HepG2 (cell line): ENCODE measurements at regions not wholly inside any gene's neighbourhood (a gene's known extent, or its start where the extent isn't known, plus 50 kb on each side); places are given as distances from the start of the nearest gene placed in this dataset.

Experiments used
- ATAC-seq: fragments of 200-7000 bp; cut with Tn5 transposase; 3 replicates; pipeline ENCODE4 v1.9.1; 2020; ENCODE audit warnings: mild to moderate bottlenecking, moderate library complexity
- BruUV-seq: library from RNA; stranded (reverse); fragments of 400-500 nt; replicated peaks from 2 replicates; lab custom pipeline; 2021; lab: Mats Ljungman, UMichigan
- CTCF ChIA-PET: fragments of 300-600 bp; formaldehyde crosslinking; extraction: SDS; loops from one replicate; lab custom pipeline; 2021; ENCODE audit warnings: low total read pairs, inconsistent platforms, low intra/inter-chr PET ratio; lab: Yijun Ruan, JAX
- POLR2A ChIA-PET: fragments of 350-600 bp; sonication (Branson Sonifier 250); formaldehyde crosslinking; loops from one replicate; lab custom pipeline; 2020; ENCODE audit warnings: antibody characterized with exemption, inconsistent platforms; lab: Yijun Ruan, JAX
- DNase-seq: peaks from one replicate; pipeline ENCODE4 v3.0.0-alpha.2; 2015; ENCODE audit warnings: low spot score
- FAIRE-seq: peaks from 3 replicates; lab custom pipeline; 2011; peaks lifted over from hg19 to GRCh38; lab: Jason Lieb, UNC
- H2AFZ ChIP-seq: one replicate; pipeline ENCODE4 v1.6.1; 2011; ENCODE audit warnings: low read length, inconsistent platforms
- H3K27ac ChIP-seq: fragments of 300-600 bp; 3 replicates; pipeline ENCODE4 v1.8.0; 2011; ENCODE audit warnings: mixed run types, mild to moderate bottlenecking, mixed read lengths, low read length, inconsistent platforms; ENCODE audit not compliant: insufficient read depth; ENCODE audit errors: extremely low read length
- H3K27me3 ChIP-seq, 2 experiments: fragments of 200-600 bp in 1 of 2; 2 replicates in 1 of 2; 3 replicates in 1 of 2; pipeline versions ENCODE4 v1.6.0 to v1.8.0; 2011; ENCODE audit warnings: low read length in 2 of 2, mild to moderate bottlenecking in 2 of 2, moderate library complexity in 2 of 2, inconsistent platforms in 1 of 2; ENCODE audit not compliant: insufficient read depth in 2 of 2, control insufficient read depth in 1 of 2
- H3K36me3 ChIP-seq, 2 experiments: fragments of 200-600 bp in 1 of 2; replicated peaks in 1 of 2; 2 replicates in 1 of 2; 3 replicates in 1 of 2; pipeline versions ENCODE4 v1.5.1 to v1.8.0; 2011; ENCODE audit warnings: low read length in 2 of 2, inconsistent platforms in 1 of 2; ENCODE audit not compliant: insufficient read depth in 2 of 2, control insufficient read depth in 1 of 2
- H3K4me1 ChIP-seq: 2 replicates; pipeline ENCODE4 v1.5.1; 2012; ENCODE audit warnings: low read length, inconsistent platforms; ENCODE audit not compliant: insufficient read depth
- H3K4me2 ChIP-seq: 2 replicates; pipeline ENCODE4 v1.6.0; 2011; ENCODE audit warnings: low read depth, low read length, inconsistent platforms
- H3K4me3 ChIP-seq, 3 experiments: fragments of 200-600 bp in 1 of 3; sonication (generic), shearing (Covaris generic) in 1 of 3; replicated peaks in 1 of 3; 2 replicates each; pipeline ENCODE4 v1.5.1; 2011 to 2016; ENCODE audit warnings: low read length in 3 of 3, inconsistent platforms in 2 of 3, low read depth in 2 of 3, mild to moderate bottlenecking in 2 of 3, control low read depth in 1 of 3, mixed read lengths in 1 of 3; ENCODE audit not compliant: insufficient read depth in 1 of 3
- H3K79me2 ChIP-seq: one replicate; pipeline ENCODE4 v1.6.1; 2011; ENCODE audit warnings: low read length, inconsistent platforms; ENCODE audit not compliant: insufficient read depth
- H3K9ac ChIP-seq: 2 replicates; pipeline ENCODE4 v1.6.0; 2011; ENCODE audit warnings: mild to moderate bottlenecking, low read depth, low read length, inconsistent platforms; ENCODE audit not compliant: insufficient read depth
- H3K9me3 ChIP-seq: 2 replicates; pipeline ENCODE4 v1.5.1; 2012; ENCODE audit warnings: mild to moderate bottlenecking, low read length
- H4K20me1 ChIP-seq: 2 replicates; pipeline ENCODE4 v1.6.0; 2011; ENCODE audit warnings: inconsistent platforms, mild to moderate bottlenecking, low read length, moderate library complexity; ENCODE audit not compliant: insufficient read depth
- FOSL2 ChIP-seq: sonication (generic); formaldehyde crosslinking; IDR thresholded peaks from 2 replicates; pipeline ENCODE4 v1.4.0; 2020; ENCODE audit warnings: missing genetic modification reagents
- FOXP1 ChIP-seq, 2 experiments: fragments of 450-650 bp in 1 of 2; IDR thresholded peaks; 2 replicates each; pipeline ENCODE4 v1.6.1; 2017 to 2018; ENCODE audit warnings: antibody characterized with exemption in 1 of 2
- MXD3 ChIP-seq: IDR thresholded peaks from 2 replicates; pipeline ENCODE4 v1.6.1; 2016; ENCODE audit warnings: mild to moderate bottlenecking, missing biosample characterization, missing genetic modification reagents
- ZNF10 ChIP-seq: sonication (generic); formaldehyde crosslinking; IDR thresholded peaks from 2 replicates; pipeline ENCODE4 v1.4.0; 2020; ENCODE audit warnings: mild to moderate bottlenecking, low read depth, missing genetic modification reagents, borderline replicate concordance
- ZNF333 ChIP-seq: sonication (generic); formaldehyde crosslinking; IDR thresholded peaks from 2 replicates; pipeline ENCODE4 v1.4.0; 2020; ENCODE audit warnings: mild to moderate bottlenecking, missing genetic modification reagents, borderline replicate concordance
- ZNF337 ChIP-seq: sonication (generic); formaldehyde crosslinking; IDR thresholded peaks from 2 replicates; pipeline ENCODE4 v1.5.1; 2020; ENCODE audit warnings: missing genetic modification reagents, low read depth, mild to moderate bottlenecking, borderline replicate concordance
- ZNF451 ChIP-seq: sonication (generic); formaldehyde crosslinking; IDR thresholded peaks from 2 replicates; pipeline ENCODE4 v1.5.0; 2020; ENCODE audit warnings: mild to moderate bottlenecking, missing genetic modification reagents
- ZNF619 ChIP-seq: sonication (generic); formaldehyde crosslinking; IDR thresholded peaks from 2 replicates; pipeline ENCODE4 v1.4.0; 2020; ENCODE audit warnings: mild to moderate bottlenecking, missing genetic modification reagents
- ZNF660 ChIP-seq: sonication (generic); formaldehyde crosslinking; IDR thresholded peaks from 2 replicates; pipeline ENCODE4 v1.5.1; 2020; ENCODE audit warnings: mild to moderate bottlenecking, low read depth, missing genetic modification reagents, borderline replicate concordance
- WGBS: methylation state at CpG from one replicate; pipeline ENCODE4 v1.1.6; 2017; ENCODE audit warnings: low lambda C conversion rate; 5-methylcytosine and 5-hydroxymethylcytosine counted together
- in situ Hi-C: cut with HindIII; loops from 2 replicates; pipeline ENCODE4 v1.10.0; 2017; ENCODE audit warnings: low pct_unique_long_range_greater_than_20kb; ENCODE audit not compliant: extremely low pct_ligation_motif_present
- intact Hi-C: fragments of 100-400 bp; cut with micrococcal nuclease; formaldehyde crosslinking; loops from one replicate; pipeline ENCODE4 v1.10.0; 2022; ENCODE audit not compliant: unreplicated experiment
- TF ChIP-seq, protein P1 (sequence below): sonication (generic); formaldehyde crosslinking; IDR thresholded peaks from 2 replicates; pipeline ENCODE4 v1.5.1; 2020; ENCODE audit warnings: mild to moderate bottlenecking, missing genetic modification reagents, borderline replicate concordance
- TF ChIP-seq, protein P2 (sequence below): sonication (generic); formaldehyde crosslinking; IDR thresholded peaks from 2 replicates; pipeline ENCODE4 v1.8.0; 2022; ENCODE audit warnings: missing genetic modification reagents, low read depth, mild to moderate bottlenecking, borderline replicate concordance

DNA sequence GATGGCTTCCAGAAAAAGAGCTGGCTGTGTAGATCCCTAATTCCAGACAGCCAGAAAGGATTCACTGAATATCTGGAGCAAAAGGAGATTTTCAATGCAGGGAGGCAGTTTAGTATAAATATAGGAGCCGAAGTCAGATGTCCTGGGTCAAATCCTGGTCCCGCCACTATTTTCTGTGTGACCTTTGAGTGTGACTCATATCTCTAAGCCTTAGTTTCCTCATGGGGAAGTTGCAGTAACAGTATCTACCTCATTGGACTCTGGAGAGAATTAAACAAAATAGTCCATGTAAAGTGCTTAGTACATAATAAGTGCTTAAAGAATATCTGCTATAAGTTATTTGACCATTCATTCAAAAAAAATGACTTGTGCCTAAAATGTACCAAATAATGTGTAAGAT, 52.1 kb upstream of the ITGA6 start:
- DNase-seq (no peak), ATAC-seq (no peak), FAIRE-seq (no peak)
- intact Hi-C loops (no loop called here), in situ Hi-C loops (no loop called here)
- no peak overlapping the region for H3K27ac ChIP-seq
- WGBS, result 4% methylated on average over 2 of the region's 2 CpGs
- TF ChIP-seq FOSL2 (CRISPR knock-in tag) (peak; percentile 60), FOXP1 (IDR thresholded peaks at IDR 0.05) (no peak), FOXP1 (CRISPR knock-in tag; IDR thresholded peaks at IDR 0.05) (no peak)
- H4K20me1 ChIP-seq, result no peaks in the 10 kb centered on the region
- CTCF ChIA-PET, result no interaction called here
- no peak overlapping the region for H3K4me3 ChIP-seq
- no TSS peak for BruUV-seq
- no peaks in the 10 kb centered on the region for H3K27me3 ChIP-seq
- H3K4me2 ChIP-seq, result peak overlapping the region; percentile 10; the same call in 1 of the 2 replicates
- no peak overlapping the region for H3K9ac ChIP-seq
- H3K4me1 ChIP-seq, result peaks cover 22% of the 10 kb centered on the region
- POLR2A ChIA-PET, result no interaction called here
- no peaks in the 10 kb centered on the region for H3K36me3 ChIP-seq
- no peak overlapping the region for H2AFZ ChIP-seq
- no peaks in the 10 kb centered on the region for H3K79me2 ChIP-seq
- peaks cover 13% of the 10 kb centered on the region for H3K9me3 ChIP-seq

GRCh38 chr2:172376016-172376415, 51.4 kb upstream of the ITGA6 start:
- in situ Hi-C loops (no loop called here), intact Hi-C loops (no loop called here)
- BruUV-seq, result no TSS peak
- ATAC-seq, result no peak
- Histone ChIP-seq H3K9me3 (peaks cover 8% of the 10 kb centered on the region), H3K4me3 (no peak overlapping the region), H3K9ac (no peak overlapping the region), H3K27me3 (no peaks in the 10 kb centered on the region), H4K20me1 (no peaks in the 10 kb centered on the region), H3K36me3 (no peaks in the 10 kb centered on the region), H3K27ac (no peak overlapping the region), H3K79me2 (no peaks in the 10 kb centered on the region), H2AFZ (no peak overlapping the region), H3K4me1 (peaks cover 30% of the 10 kb centered on the region), H3K4me2 (no peak overlapping the region)
- CTCF ChIA-PET, result no interaction called here
- no peak for FAIRE-seq
- no peak for DNase-seq
- 60% methylated on average over 5 of the region's 5 CpGs for WGBS
- POLR2A ChIA-PET, result no interaction called here
- no peak for TF ChIP-seq ZNF619
- TF ChIP-seq ZNF10 (CRISPR knock-in tag), result no peak
- TF ChIP-seq, protein P1, sequence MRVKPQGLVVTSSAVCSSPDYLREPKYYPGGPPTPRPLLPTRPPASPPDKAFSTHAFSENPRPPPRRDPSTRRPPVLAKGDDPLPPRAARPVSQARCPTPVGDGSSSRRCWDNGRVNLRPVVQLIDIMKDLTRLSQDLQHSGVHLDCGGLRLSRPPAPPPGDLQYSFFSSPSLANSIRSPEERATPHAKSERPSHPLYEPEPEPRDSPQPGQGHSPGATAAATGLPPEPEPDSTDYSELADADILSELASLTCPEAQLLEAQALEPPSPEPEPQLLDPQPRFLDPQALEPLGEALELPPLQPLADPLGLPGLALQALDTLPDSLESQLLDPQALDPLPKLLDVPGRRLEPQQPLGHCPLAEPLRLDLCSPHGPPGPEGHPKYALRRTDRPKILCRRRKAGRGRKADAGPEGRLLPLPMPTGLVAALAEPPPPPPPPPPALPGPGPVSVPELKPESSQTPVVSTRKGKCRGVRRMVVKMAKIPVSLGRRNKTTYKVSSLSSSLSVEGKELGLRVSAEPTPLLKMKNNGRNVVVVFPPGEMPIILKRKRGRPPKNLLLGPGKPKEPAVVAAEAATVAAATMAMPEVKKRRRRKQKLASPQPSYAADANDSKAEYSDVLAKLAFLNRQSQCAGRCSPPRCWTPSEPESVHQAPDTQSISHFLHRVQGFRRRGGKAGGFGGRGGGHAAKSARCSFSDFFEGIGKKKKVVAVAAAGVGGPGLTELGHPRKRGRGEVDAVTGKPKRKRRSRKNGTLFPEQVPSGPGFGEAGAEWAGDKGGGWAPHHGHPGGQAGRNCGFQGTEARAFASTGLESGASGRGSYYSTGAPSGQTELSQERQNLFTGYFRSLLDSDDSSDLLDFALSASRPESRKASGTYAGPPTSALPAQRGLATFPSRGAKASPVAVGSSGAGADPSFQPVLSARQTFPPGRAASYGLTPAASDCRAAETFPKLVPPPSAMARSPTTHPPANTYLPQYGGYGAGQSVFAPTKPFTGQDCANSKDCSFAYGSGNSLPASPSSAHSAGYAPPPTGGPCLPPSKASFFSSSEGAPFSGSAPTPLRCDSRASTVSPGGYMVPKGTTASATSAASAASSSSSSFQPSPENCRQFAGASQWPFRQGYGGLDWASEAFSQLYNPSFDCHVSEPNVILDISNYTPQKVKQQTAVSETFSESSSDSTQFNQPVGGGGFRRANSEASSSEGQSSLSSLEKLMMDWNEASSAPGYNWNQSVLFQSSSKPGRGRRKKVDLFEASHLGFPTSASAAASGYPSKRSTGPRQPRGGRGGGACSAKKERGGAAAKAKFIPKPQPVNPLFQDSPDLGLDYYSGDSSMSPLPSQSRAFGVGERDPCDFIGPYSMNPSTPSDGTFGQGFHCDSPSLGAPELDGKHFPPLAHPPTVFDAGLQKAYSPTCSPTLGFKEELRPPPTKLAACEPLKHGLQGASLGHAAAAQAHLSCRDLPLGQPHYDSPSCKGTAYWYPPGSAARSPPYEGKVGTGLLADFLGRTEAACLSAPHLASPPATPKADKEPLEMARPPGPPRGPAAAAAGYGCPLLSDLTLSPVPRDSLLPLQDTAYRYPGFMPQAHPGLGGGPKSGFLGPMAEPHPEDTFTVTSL (CRISPR knock-in tag), result no peak
- TF ChIP-seq ZNF333 (CRISPR knock-in tag), result no peak
- no peak for TF ChIP-seq MXD3
- TF ChIP-seq ZNF660 (CRISPR knock-in tag), result no peak
- TF ChIP-seq ZNF337 (CRISPR knock-in tag), result no peak
- TF ChIP-seq ZNF451 (CRISPR knock-in tag), result no peak
- TF ChIP-seq, protein P2, sequence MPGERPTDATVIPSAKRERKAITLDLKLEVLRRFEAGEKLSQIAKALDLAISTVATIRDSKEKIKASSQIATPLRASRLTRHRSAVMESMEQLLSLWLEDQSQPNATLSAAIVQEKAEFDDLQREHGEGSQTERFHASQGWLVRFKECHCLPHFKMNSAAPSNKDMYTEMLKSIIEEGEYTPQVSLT, result no peak
